ENCODE measurements at regions not wholly inside any gene's neighbourhood (a gene's known extent, or its start where the extent isn't known, plus 50 kb on each side); places are given as distances from the start of the nearest gene placed in this dataset.

GRCh38 chr6:78526432-78526831 lies 340.9 kb upstream of the IRAK1BP1 start:
- Histone ChIP-seq H3K27ac (ENCODE audit: insufficient read depth, low read length) (no peak overlapping the region), H3K9me3 (ENCODE audit: control insufficient read depth, insufficient read depth, low read depth, low read length) (no peaks in the 10 kb centered on the region), H3K4me2 (ENCODE audit: extremely low read depth, insufficient read depth, low read length) (no peak overlapping the region), H3K4me1 (ENCODE audit: control insufficient read depth, extremely low read depth, insufficient read depth, low read length) (no peaks in the 10 kb centered on the region), H3K4me3 (replicated peaks in 1 of 4; ENCODE audit: control extremely low read depth in 1 of 4, insufficient read depth in 1 of 4, low read depth in 3 of 4, low read length in 4 of 4) (no peak overlapping the region), H3K79me2 (ENCODE audit: control insufficient read depth, insufficient read depth, low read length) (no peaks in the 10 kb centered on the region), H3K36me3 (ENCODE audit: control insufficient read depth, insufficient read depth, low read length) (no peaks in the 10 kb centered on the region), H2AFZ (ENCODE audit: low read length) (no peak overlapping the region), H3K27me3 (ENCODE audit: control insufficient read depth, insufficient read depth, low read length) (peaks cover 3% of the 10 kb centered on the region), H3K9ac (ENCODE audit: insufficient read depth, low read length) (no peak overlapping the region), H4K20me1 (ENCODE audit: control insufficient read depth, extremely low read depth, insufficient read depth, low read length) (no peaks in the 10 kb centered on the region)
- no peak for DNase-seq (ENCODE audit: low read depth in 2 of 2)
- TF ChIP-seq EZH2 (IDR thresholded peaks at IDR 0.05; ENCODE audit: low read length, missing control alignments), result no peak
- TF ChIP-seq, protein P1, sequence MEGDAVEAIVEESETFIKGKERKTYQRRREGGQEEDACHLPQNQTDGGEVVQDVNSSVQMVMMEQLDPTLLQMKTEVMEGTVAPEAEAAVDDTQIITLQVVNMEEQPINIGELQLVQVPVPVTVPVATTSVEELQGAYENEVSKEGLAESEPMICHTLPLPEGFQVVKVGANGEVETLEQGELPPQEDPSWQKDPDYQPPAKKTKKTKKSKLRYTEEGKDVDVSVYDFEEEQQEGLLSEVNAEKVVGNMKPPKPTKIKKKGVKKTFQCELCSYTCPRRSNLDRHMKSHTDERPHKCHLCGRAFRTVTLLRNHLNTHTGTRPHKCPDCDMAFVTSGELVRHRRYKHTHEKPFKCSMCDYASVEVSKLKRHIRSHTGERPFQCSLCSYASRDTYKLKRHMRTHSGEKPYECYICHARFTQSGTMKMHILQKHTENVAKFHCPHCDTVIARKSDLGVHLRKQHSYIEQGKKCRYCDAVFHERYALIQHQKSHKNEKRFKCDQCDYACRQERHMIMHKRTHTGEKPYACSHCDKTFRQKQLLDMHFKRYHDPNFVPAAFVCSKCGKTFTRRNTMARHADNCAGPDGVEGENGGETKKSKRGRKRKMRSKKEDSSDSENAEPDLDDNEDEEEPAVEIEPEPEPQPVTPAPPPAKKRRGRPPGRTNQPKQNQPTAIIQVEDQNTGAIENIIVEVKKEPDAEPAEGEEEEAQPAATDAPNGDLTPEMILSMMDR (conservative IDR thresholded peaks at IDR 0.05 in 1 of 2, IDR thresholded peaks at IDR 0.05 in 1 of 2; ENCODE audit: low read depth in 1 of 2, low read length in 2 of 2), result no peak

DNA sequence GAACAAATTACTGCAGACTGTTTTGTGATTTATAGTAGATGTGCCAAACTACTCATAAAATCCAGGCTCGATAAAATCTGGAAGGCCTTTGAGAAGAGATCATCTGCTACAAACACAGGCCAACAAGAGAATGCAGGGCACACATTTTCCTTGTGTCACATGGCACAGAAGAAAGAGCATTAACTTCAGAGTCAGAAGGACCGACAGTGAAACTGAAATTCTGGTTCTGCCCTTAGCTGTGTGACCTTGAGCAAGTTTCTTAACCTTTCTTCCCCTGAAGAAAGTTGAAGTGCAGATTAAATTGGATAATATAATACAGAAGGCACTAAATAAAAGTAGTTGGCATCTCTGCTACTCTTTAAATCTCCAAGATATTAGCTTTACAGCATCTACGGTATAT lies 338.4 kb upstream of the IRAK1BP1 start:
- H3K27me3 ChIP-seq (ENCODE audit: control insufficient read depth, insufficient read depth, low read length), result no peaks in the 10 kb centered on the region
- no peaks in the 10 kb centered on the region for H3K36me3 ChIP-seq (ENCODE audit: control insufficient read depth, insufficient read depth, low read length)
- no peaks in the 10 kb centered on the region for H4K20me1 ChIP-seq (ENCODE audit: control insufficient read depth, extremely low read depth, insufficient read depth, low read length)
- no peaks in the 10 kb centered on the region for H3K9me3 ChIP-seq (ENCODE audit: control insufficient read depth, insufficient read depth, low read depth, low read length)
- no peak overlapping the region for H3K4me2 ChIP-seq (ENCODE audit: extremely low read depth, insufficient read depth, low read length)
- H3K4me3 ChIP-seq (replicated peaks in 1 of 4; ENCODE audit: control extremely low read depth in 1 of 4, insufficient read depth in 1 of 4, low read depth in 3 of 4, low read length in 4 of 4), result no peak overlapping the region
- H3K9ac ChIP-seq (ENCODE audit: insufficient read depth, low read length), result no peak overlapping the region
- no peak overlapping the region for H3K27ac ChIP-seq (ENCODE audit: insufficient read depth, low read length)
- no peak for DNase-seq (ENCODE audit: low read depth in 2 of 2)
- H2AFZ ChIP-seq (ENCODE audit: low read length), result no peak overlapping the region
- no peaks in the 10 kb centered on the region for H3K79me2 ChIP-seq (ENCODE audit: control insufficient read depth, insufficient read depth, low read length)
- no peak for TF ChIP-seq EZH2 (IDR thresholded peaks at IDR 0.05; ENCODE audit: low read length, missing control alignments)
- TF ChIP-seq, protein P1 (conservative IDR thresholded peaks at IDR 0.05 in 1 of 2, IDR thresholded peaks at IDR 0.05 in 1 of 2; ENCODE audit: low read depth in 1 of 2, low read length in 2 of 2), result no peak
- no peaks in the 10 kb centered on the region for H3K4me1 ChIP-seq (ENCODE audit: control insufficient read depth, extremely low read depth, insufficient read depth, low read length)

DNA sequence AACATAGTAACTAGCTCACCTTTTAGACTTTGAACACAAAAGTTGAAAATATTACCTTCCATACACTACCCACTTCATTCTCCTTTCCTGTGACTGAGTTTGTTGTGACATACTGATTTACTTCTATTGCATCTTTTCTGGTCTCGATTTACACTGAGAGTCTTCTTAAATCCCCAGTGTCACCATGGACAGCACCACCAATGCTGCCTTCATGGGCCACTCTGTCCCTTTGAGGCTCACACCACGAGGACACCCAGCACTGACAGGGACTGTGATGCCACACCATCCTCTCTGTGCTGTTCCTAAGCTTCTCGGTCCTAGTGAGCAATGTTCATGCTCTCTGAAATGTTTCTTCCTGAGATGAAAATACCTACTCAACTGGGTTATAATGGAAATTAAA lies 337.1 kb upstream of the IRAK1BP1 start:
- H3K4me3 ChIP-seq (replicated peaks in 1 of 4; ENCODE audit: control extremely low read depth in 1 of 4, insufficient read depth in 1 of 4, low read depth in 3 of 4, low read length in 4 of 4), result no peak overlapping the region
- DNase-seq (ENCODE audit: low read depth in 2 of 2), result no peak
- no peaks in the 10 kb centered on the region for H3K36me3 ChIP-seq (ENCODE audit: control insufficient read depth, insufficient read depth, low read length)
- no peak overlapping the region for H2AFZ ChIP-seq (ENCODE audit: low read length)
- H3K4me2 ChIP-seq (ENCODE audit: extremely low read depth, insufficient read depth, low read length), result no peak overlapping the region
- no peak overlapping the region for H3K9ac ChIP-seq (ENCODE audit: insufficient read depth, low read length)
- no peak overlapping the region for H3K27ac ChIP-seq (ENCODE audit: insufficient read depth, low read length)
- no peaks in the 10 kb centered on the region for H3K27me3 ChIP-seq (ENCODE audit: control insufficient read depth, insufficient read depth, low read length)
- TF ChIP-seq, protein P1 (conservative IDR thresholded peaks at IDR 0.05 in 1 of 2, IDR thresholded peaks at IDR 0.05 in 1 of 2; ENCODE audit: low read depth in 1 of 2, low read length in 2 of 2), result no peak
- TF ChIP-seq EZH2 (IDR thresholded peaks at IDR 0.05; ENCODE audit: low read length, missing control alignments), result no peak
- no peaks in the 10 kb centered on the region for H3K79me2 ChIP-seq (ENCODE audit: control insufficient read depth, insufficient read depth, low read length)
- no peaks in the 10 kb centered on the region for H4K20me1 ChIP-seq (ENCODE audit: control insufficient read depth, extremely low read depth, insufficient read depth, low read length)
- no peaks in the 10 kb centered on the region for H3K4me1 ChIP-seq (ENCODE audit: control insufficient read depth, extremely low read depth, insufficient read depth, low read length)
- no peaks in the 10 kb centered on the region for H3K9me3 ChIP-seq (ENCODE audit: control insufficient read depth, insufficient read depth, low read depth, low read length)

All from fibroblast of lung (primary cell).